ENCODE measurements at regions not wholly inside any gene's neighbourhood (a gene's known extent, or its start where the extent isn't known, plus 50 kb on each side); places are given as distances from the start of the nearest gene placed in this dataset.
"Not testable (repeated sequence)": the region's sequence is repeated elsewhere in the genome, so short reads cannot be mapped to it uniquely, and the experiment has no call there.

DNA sequence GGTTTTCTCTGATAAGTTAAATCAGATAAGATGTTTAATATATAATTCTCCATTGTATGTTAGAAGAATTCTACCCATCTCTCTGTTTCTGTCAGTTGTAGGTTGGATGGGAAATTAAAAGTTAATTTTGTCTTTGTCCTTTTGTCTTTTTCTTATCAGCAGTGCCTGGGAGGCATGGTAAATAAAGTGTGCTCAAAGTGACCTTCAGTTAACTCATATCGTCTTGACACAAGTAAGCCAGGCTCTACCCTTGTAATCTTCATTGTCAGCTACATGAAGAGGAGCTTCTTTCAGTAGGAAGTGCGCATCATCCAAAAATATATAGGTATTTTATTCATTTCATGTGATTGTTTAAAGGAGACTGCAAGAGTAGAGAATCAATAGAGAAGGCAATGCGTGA, 138.9 kb upstream of the NRIP1 start:
- TF ChIP-seq GATA1 (IDR thresholded peaks at IDR 0.05; ENCODE audit: low read depth, low read length) (no peak), POLR2A (IDR thresholded peaks at IDR 0.05; ENCODE audit: low read length) (no peak)
- no peak for DNase-seq

DNA sequence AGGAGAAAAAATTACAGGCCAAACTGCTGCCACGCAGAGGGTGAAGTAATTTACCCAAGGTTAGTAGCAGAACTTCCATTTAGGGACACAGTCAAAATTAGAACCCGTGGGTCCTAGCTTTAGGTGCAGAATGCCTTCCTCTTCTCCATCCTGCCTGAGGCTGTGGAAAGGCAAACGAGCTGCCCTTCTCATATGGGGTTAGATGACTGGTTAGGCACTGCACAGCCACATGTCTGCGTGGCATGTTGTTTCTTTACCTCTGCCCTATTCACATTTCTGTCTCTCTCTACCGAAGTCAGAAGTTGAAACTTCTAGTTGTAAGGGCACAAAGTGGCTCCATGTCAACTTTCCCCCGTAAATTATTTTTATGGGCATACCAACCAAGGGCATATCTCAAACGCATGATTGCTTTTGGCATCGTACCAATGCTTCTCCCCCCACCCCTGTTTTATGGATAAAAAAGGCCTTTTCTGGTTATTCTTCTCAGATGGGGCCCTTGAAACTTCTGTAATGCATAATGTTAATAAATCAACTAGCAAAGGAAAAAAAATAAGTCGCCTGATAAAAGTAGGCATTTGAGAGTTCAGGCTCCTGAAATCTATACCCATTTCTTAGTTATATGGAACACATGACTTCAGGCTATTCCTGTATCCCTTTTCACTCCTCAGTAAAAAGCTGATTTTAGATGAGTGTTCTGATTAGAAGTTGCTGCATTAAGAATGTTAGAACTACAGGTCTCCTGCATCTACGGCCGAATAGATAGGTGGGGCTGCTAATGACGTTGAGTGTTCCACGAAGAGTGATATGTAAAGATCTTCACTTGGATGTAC, 139.6 kb upstream of the NRIP1 start:
- DNase-seq: no peak
- no peak for TF ChIP-seq POLR2A (IDR thresholded peaks at IDR 0.05; ENCODE audit: low read length)
- no peak for TF ChIP-seq GATA1 (IDR thresholded peaks at IDR 0.05; ENCODE audit: low read depth, low read length)

DNA sequence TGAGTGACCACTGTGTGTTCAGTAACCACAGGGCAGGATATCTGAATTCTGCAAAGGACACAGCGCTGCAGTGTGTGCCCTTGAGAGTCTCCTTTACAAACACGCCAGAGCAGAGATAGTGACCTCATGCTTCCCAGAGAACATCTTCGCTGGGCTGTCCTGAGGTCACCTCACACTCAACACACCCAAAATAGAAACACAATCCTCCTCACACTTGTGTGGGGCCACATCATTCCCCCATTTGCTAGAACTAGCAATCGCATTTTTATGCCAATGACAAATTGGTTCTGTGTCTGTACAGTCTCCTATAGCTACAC, 140.1 kb upstream of the NRIP1 start:
- no peak for DNase-seq
- TF ChIP-seq POLR2A (IDR thresholded peaks at IDR 0.05; ENCODE audit: low read length) (no peak), GATA1 (IDR thresholded peaks at IDR 0.05; ENCODE audit: low read depth, low read length) (no peak)

DNA sequence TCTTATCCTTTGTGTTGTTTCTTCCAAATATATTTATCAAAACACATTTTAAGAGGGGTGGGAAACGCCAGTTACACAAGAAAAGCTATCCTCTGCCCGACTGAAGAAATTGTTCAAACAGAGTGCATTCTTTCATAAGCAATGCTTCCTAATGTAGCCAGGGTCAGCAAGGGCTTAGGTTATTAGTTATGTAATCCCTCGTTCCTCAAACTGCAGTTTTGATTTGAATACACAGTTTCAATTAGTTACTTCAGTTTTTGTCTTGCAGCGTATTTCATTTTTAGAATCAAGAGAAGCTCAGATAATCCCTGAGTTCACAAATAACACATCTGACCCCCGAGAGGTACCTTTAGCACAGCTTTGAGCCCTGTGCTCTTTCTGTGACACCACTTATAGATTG, 141.7 kb upstream of the NRIP1 start:
- TF ChIP-seq GATA1 (IDR thresholded peaks at IDR 0.05; ENCODE audit: low read depth, low read length) (no peak), POLR2A (IDR thresholded peaks at IDR 0.05; ENCODE audit: low read length) (no peak)
- DNase-seq: no peak

DNA sequence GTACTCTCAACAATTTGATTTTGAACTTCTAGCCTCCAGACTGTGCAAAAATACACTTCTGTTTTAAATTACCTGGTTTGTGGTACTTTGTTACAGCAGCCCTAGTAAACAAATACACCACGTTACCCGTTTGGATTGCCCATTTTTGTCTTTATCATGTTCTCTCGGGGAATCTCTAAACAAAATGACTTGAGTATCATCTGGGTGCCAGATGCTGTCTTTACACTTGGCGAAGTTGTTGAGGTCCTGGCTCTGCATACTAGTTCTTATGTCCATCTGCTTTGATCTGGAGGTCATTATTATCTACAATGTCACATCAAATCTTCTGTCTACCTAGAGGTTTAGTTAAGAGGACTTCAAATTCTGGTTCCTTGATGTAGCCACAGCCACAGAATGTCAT, 142.4 kb upstream of the NRIP1 start:
- TF ChIP-seq POLR2A (IDR thresholded peaks at IDR 0.05; ENCODE audit: low read length) (no peak), GATA1 (IDR thresholded peaks at IDR 0.05; ENCODE audit: low read depth, low read length) (no peak)
- DNase-seq: no peak

DNA sequence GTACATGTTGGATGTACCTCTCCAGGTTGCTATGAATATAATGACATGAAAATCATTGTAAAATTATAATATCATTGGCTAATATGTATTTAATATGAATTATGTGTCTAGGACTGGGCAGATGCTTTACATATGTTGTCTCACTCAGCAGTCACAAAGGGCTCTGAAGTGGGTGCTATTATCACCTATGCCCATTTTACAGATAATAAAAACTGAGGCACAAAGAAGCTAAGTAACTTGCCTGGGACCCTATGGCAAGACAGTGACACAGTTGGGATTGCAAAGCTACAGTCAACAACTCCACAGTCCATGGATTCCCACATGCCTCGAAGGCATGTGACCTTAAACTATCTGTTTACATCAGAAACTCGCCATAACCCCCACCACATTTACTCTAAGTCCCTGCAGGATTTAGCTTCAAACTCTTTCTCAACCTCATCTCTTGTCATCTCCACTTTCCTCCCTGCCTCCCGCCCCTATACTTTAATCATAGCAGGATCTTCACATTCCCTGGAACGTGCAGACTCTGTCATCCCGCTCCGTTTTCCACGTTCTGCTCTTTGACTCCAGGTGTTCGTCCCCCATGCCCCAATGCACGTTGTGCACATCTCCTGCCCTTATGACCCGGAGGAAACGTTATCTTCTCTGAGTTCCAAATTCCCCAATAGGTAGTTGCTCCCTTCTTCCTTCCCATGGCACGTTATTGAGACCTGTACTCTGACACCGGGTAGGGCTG, 143.0 kb upstream of the NRIP1 start:
- TF ChIP-seq POLR2A (IDR thresholded peaks at IDR 0.05; ENCODE audit: low read length): no peak
- no peak for TF ChIP-seq GATA1 (IDR thresholded peaks at IDR 0.05; ENCODE audit: low read depth, low read length)
- DNase-seq: no peak

DNA sequence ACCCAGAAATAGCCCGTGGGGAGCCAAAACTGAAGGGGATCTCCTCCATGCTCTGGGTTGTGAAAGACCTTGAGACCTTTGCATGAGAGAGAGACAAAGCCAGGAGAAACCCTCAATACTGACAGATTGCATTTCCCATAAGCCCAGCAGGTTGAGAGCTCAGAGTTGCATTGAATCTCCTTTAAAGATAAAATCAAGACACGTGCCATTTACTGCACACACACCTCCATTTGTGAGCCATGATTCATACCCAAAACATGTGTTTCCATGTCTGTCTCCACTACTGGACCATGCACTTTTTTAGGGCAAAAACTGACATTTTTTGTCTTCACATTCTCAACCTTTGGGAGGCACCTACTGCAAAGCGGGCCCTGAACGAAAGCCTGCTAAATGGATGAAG, 144.0 kb upstream of the NRIP1 start:
- TF ChIP-seq POLR2A (IDR thresholded peaks at IDR 0.05; ENCODE audit: low read length) (no peak), GATA1 (IDR thresholded peaks at IDR 0.05; ENCODE audit: low read depth, low read length) (no peak)
- no peak for DNase-seq

DNA sequence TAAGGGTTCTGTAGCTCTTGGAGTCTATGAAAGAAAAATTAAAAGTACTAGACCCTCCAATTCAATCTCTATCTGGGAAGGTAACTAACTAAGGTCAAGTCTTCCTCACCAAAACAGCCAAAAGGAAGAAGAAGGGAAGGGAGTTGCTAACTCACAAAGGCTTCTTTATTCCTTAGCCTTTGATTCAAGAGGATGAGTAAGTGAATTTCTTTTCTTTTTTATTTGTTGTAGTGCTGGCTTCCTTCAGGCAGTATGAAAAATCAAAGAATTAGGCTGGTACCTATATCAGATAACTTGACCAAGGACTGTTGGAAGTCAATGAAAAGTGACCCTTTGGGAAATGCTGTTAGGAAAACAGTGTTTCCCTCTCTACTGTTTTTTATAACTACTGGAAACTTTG, 144.4 kb upstream of the NRIP1 start:
- TF ChIP-seq POLR2A (IDR thresholded peaks at IDR 0.05; ENCODE audit: low read length) (no peak), GATA1 (IDR thresholded peaks at IDR 0.05; ENCODE audit: low read depth, low read length) (no peak)
- DNase-seq: no peak

DNA sequence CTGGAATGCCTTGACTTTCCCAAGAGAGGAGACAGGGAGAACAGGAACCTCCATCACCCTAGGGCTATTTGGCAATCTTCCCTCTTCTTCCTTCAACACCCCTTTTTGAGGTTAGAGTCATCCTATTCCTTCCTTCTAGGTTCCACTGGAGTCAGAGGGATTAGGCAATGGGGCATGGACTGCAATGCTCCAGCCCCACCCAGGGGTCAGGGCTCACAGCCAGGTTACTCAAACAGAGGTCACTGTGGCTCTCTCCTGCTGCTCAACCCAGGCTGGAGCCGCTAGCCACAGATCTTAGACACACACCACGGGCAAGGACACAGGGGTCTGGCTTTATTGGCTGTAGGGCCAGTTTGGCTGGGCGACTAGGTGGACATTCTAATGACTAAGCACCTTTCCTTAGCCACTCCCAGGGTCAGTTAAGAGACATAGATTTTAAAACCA, 145.5 kb upstream of the NRIP1 start:
- no peak for DNase-seq
- no peak for TF ChIP-seq POLR2A (IDR thresholded peaks at IDR 0.05; ENCODE audit: low read length)
- TF ChIP-seq GATA1 (IDR thresholded peaks at IDR 0.05; ENCODE audit: low read depth, low read length): no peak

DNA sequence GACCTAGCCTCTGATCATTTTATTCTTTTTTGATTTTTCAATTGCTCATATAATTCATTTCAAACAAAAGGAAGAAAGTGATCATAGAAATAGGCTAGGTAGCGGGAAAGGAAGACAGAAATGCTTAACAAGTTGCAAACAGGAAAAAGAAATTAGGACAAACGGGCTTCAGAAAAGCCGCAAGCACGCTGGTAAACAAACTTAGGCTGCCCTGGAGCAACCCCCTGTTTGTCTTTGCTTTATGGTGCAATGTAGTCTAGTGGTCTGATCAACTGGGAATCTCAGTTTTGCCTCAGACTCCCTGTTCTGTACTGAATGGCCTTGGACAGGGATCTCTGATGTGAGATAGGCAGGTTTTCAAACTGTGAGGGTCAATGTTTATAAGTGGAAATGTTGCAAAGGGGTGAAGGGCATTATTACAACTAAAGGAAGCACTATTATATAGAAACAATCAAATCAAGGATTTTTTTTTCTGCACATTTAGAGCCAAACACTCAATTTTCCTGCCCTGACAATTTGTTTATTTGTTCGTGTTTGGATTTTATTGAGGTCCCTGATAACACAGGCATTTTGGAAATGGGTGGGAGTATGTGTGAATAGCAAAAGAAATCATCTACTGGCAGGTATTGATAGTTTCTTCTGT, 146.8 kb upstream of the NRIP1 start:
- no peak for DNase-seq
- no peak for TF ChIP-seq POLR2A (IDR thresholded peaks at IDR 0.05; ENCODE audit: low read length)
- no peak for TF ChIP-seq GATA1 (IDR thresholded peaks at IDR 0.05; ENCODE audit: low read depth, low read length)

DNA sequence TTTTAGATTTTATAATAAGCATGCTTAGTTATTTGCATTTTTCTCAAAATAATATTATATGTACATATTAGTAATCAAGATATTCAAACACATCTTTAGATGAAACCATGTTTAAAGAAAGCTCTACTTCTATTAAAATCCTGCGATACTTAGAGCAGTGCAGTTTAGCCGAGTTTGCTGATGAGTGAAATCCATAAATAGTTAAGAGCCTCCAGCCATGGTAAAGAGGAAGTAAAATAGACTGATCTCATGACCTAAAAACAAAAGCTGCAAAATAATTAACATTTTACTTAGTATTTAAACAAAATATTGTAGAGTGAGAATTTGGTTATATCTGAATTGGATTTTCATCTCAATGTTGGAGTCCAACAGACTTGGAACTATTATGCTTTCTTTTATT, 147.4 kb upstream of the NRIP1 start:
- no peak for DNase-seq
- TF ChIP-seq POLR2A (IDR thresholded peaks at IDR 0.05; ENCODE audit: low read length) (no peak), GATA1 (IDR thresholded peaks at IDR 0.05; ENCODE audit: low read depth, low read length) (no peak)

DNA sequence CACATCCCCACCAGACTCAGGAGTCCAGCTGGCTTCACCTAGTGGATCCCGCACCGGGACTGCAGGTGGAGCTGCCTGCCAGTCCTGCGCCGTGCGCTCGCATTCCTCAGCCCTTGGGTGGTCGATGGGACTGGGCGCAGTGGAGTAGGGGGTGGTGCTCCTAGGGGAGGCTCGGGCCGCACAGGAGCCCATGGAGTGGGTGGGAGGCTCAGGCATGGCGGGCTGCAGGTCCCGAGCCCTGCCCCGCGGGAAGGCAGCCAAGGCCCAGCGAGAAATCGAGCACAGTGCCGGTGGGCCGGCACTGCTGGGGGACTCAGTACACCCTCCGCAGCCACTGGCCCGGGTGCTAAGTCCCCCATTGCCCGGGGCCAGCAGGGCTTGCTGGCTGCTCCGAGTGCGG, 153.7 kb upstream of the NRIP1 start:
- DNase-seq: not testable (repeated sequence)

DNA sequence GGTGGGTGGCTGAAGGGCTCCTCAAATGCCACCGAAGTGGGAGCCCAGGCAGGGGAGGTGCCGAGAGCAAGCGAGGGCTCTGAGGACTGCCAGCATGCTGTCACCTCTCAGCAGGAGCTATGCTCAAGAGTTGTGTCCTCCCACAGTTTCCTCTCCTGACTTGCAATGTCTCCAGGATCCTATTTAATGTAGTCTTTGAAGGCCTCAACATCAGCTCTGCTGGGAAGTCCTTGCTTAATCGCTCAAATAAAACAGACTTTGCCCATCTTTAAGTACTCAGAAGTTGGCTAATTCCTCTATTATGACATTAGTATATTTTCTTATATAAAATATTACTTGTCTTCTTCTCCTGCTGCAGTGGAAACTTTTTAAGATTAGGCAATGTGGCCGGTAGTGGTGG, 154.2 kb upstream of the NRIP1 start:
- TF ChIP-seq POLR2A (IDR thresholded peaks at IDR 0.05; ENCODE audit: low read length) (no peak), GATA1 (IDR thresholded peaks at IDR 0.05; ENCODE audit: low read depth, low read length) (no peak)
- DNase-seq: no peak

DNA sequence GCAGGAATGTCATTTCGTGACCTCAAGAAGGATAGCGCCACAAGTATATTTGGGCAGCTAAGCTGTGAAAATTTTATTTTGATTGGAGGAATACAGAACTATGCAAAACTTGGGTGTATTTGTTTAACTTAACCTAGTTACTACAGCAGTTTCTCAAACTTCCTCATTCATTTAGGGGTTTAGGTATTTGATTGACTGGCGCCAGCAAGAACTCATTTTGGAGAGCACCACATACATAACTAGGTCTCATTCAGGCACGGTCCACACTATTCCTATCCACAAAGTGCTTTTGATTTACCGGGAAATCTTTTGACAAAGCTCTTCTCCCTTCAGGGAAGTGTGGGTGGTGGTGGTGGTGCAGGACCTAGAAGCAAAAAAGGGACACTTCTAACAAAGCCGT, 155.1 kb upstream of the NRIP1 start:
- no peak for DNase-seq
- TF ChIP-seq GATA1 (IDR thresholded peaks at IDR 0.05; ENCODE audit: low read depth, low read length) (no peak), POLR2A (IDR thresholded peaks at IDR 0.05; ENCODE audit: low read length) (no peak)

All from erythroblast (primary cell).